Kidney (tissue), 13 donors: ENCODE measurements at regions not wholly inside any gene's neighbourhood (a gene's known extent, or its start where the extent isn't known, plus 50 kb on each side); places are given as distances from the start of the nearest gene placed in this dataset.

Experiments used
- DNase-seq, 5 donors: peaks; one replicate each; pipeline ENCODE4 v3.0.0-alpha.2; 2013 to 2020
- FAIRE-seq: peaks from 2 replicates; lab custom pipeline; 2012; peaks lifted over from hg19 to GRCh38; lab: Jason Lieb, UNC
- H3K27ac ChIP-seq, 2 donors: one replicate each; pipeline ENCODE4 v1.7.0; 2013; ENCODE audit warnings: low read depth in 2 of 2, low read length in 2 of 2, inconsistent platforms in 1 of 2
- H3K27me3 ChIP-seq: one replicate; pipeline ENCODE4 v1.7.1; 2013; ENCODE audit warnings: low read length, inconsistent platforms; ENCODE audit not compliant: control insufficient read depth, insufficient read depth
- H3K36me3 ChIP-seq, 3 donors: one replicate each; pipeline versions ENCODE4 v1.7.0 to v1.7.1; 2013; ENCODE audit warnings: low read length in 3 of 3, control low read depth in 1 of 3, inconsistent platforms in 1 of 3; ENCODE audit not compliant: insufficient read depth in 3 of 3, control insufficient read depth in 2 of 3
- H3K4me1 ChIP-seq, 3 donors: one replicate each; pipeline versions ENCODE4 v1.7.0 to v1.7.1; 2013; ENCODE audit warnings: low read length in 3 of 3, inconsistent platforms in 1 of 3, low read depth in 1 of 3; ENCODE audit not compliant: control insufficient read depth in 2 of 3, insufficient read depth in 2 of 3
- H3K4me3 ChIP-seq, 3 donors: one replicate each; pipeline versions ENCODE4 v1.7.0 to v1.8.1; 2013; ENCODE audit warnings: low read length in 3 of 3, control low read depth in 1 of 3, inconsistent platforms in 1 of 3
- H3K9ac ChIP-seq, 3 donors: one replicate each; pipeline versions ENCODE4 v1.7.0 to v1.7.1; 2013; ENCODE audit warnings: low read length in 3 of 3, control low read depth in 1 of 3, inconsistent platforms in 1 of 3
- H3K9me3 ChIP-seq, 3 donors: one replicate each; pipeline versions ENCODE4 v1.7.0 to v1.7.1; 2013; ENCODE audit warnings: low read length in 3 of 3, control low read depth in 1 of 3, inconsistent platforms in 1 of 3; ENCODE audit not compliant: control insufficient read depth in 2 of 3, insufficient read depth in 1 of 3
- CTCF ChIP-seq: IDR thresholded peaks from 3 replicates; pipeline ENCODE4 v1.5.1; 2012; ENCODE audit warnings: mild to moderate bottlenecking, moderate library complexity, borderline replicate concordance; ENCODE audit not compliant: insufficient read depth; ENCODE audit errors: extremely low read depth
- intact Hi-C: fragments of 100-400 bp; cut with DNase I; formaldehyde crosslinking; loops from one replicate; pipeline ENCODE4 v1.11.1; 2022
- donor health status: control.
- donor health status: control.
- donor health status: control.
- donor health status: control.
- donor health status: control.
- donor health status: DM: yes; HTN: yes; CAD: no.
- donor health status: Normal renal cell carcinoma (clear cell type).

GRCh38 chr1:96880626-96881025, 159.0 kb downstream of the PTBP2 start:
- H3K9me3 ChIP-seq = peaks cover 0 to 3% (median 0%) of the 10 kb centered on the region in 3 donors
- H3K4me3 ChIP-seq = no peak overlapping the region
- H3K27me3 ChIP-seq = no peaks in the 10 kb centered on the region
- no peaks in the 10 kb centered on the region for H3K4me1 ChIP-seq
- intact Hi-C loops = no loop called here
- no peak for TF ChIP-seq CTCF
- FAIRE-seq (no peak), DNase-seq (no peak)
- no peak overlapping the region for H3K9ac ChIP-seq
- no peak overlapping the region for H3K27ac ChIP-seq
- no peaks in the 10 kb centered on the region for H3K36me3 ChIP-seq

GRCh38 chr1:96882096-96882495, 160.5 kb downstream of the PTBP2 start:
- no peak overlapping the region for H3K4me3 ChIP-seq
- H3K4me1 ChIP-seq = no peaks in the 10 kb centered on the region
- no peak for FAIRE-seq
- no peak for DNase-seq
- TF ChIP-seq CTCF = no peak
- H3K9me3 ChIP-seq = peaks cover 0 to 3% (median 0%) of the 10 kb centered on the region in 3 donors
- no peak overlapping the region for H3K27ac ChIP-seq
- no peaks in the 10 kb centered on the region for H3K36me3 ChIP-seq
- H3K27me3 ChIP-seq = no peaks in the 10 kb centered on the region
- no peak overlapping the region for H3K9ac ChIP-seq
- intact Hi-C loops = no loop called here

- H3K9me3 ChIP-seq = peaks cover 0 to 8% (median 4%) of the 10 kb centered on the region in 3 donors
- intact Hi-C loops = no loop called here
- no peaks in the 10 kb centered on the region for H3K27me3 ChIP-seq
- no peak overlapping the region for H3K4me3 ChIP-seq
- no peak overlapping the region for H3K27ac ChIP-seq
- H3K4me1 ChIP-seq = no peaks in the 10 kb centered on the region
- H3K9ac ChIP-seq = no peak overlapping the region
- H3K36me3 ChIP-seq = no peaks in the 10 kb centered on the region
- no peak for TF ChIP-seq CTCF
- FAIRE-seq = no peak
- no peak for DNase-seq
Observed at GRCh38 chr1:96886474-96886873, 164.9 kb downstream of the PTBP2 start.

- no peaks in the 10 kb centered on the region for H3K4me1 ChIP-seq
- H3K4me3 ChIP-seq = no peak overlapping the region
- H3K27me3 ChIP-seq = no peaks in the 10 kb centered on the region
- intact Hi-C loops = no loop called here
- H3K27ac ChIP-seq = no peak overlapping the region
- DNase-seq (no peak), FAIRE-seq (no peak)
- peaks cover 0 to 8% (median 4%) of the 10 kb centered on the region in 3 donors for H3K9me3 ChIP-seq
- H3K36me3 ChIP-seq = no peaks in the 10 kb centered on the region
- no peak overlapping the region for H3K9ac ChIP-seq
- TF ChIP-seq CTCF = no peak
Observed at GRCh38 chr1:96887501-96887900, 165.9 kb downstream of the PTBP2 start.
